HEK293T (cell line): ENCODE measurements at regions not wholly inside any gene's neighbourhood (a gene's known extent, or its start where the extent isn't known, plus 50 kb on each side); places are given as distances from the start of the nearest gene placed in this dataset.
"Not testable (repeated sequence)": the region's sequence is repeated elsewhere in the genome, so short reads cannot be mapped to it uniquely, and the experiment has no call there.

Source experiments
- CTCF ChIA-PET: fragments of 350-600 bp; formaldehyde crosslinking; extraction: SDS; loops from one replicate; lab custom pipeline; 2021; ENCODE audit warnings: antibody characterized with exemption, inconsistent platforms; lab: Yijun Ruan, JAX
- POLR2A ChIA-PET: fragments of 350-600 bp; formaldehyde crosslinking; extraction: SDS; loops from one replicate; lab custom pipeline; 2020; ENCODE audit warnings: antibody characterized with exemption, inconsistent platforms; lab: Yijun Ruan, JAX
- DNase-seq: peaks from one replicate; pipeline ENCODE4 v3.0.0; 2012; ENCODE audit warnings: mixed read lengths; ENCODE audit errors: extremely low spot score
- ARNT ChIP-seq: fragments of 450-650 bp; IDR thresholded peaks from 2 replicates; pipeline ENCODE4 v1.6.1; 2017; ENCODE audit warnings: mild to moderate bottlenecking
- BHLHE40 ChIP-seq: fragments of 450-650 bp; IDR thresholded peaks from 2 replicates; pipeline ENCODE4 v1.6.1; 2016; ENCODE audit warnings: mild to moderate bottlenecking, moderate library complexity, borderline replicate concordance
- CTBP1 ChIP-seq: fragments of 450-650 bp; IDR thresholded peaks from 2 replicates; pipeline ENCODE4 v1.6.1; 2016; ENCODE audit warnings: borderline replicate concordance
- ELF4 ChIP-seq: fragments of 450-650 bp; IDR thresholded peaks from 2 replicates; pipeline ENCODE4 v1.6.1; 2017; ENCODE audit warnings: antibody characterized with exemption
- FOXA1 ChIP-seq: fragments of 450-650 bp; IDR thresholded peaks from 2 replicates; pipeline ENCODE4 v1.6.1; 2016; ENCODE audit warnings: mild to moderate bottlenecking
- FOXK2 ChIP-seq: fragments of 450-650 bp; IDR thresholded peaks from 2 replicates; pipeline ENCODE4 v1.6.1; 2016; ENCODE audit warnings: mild to moderate bottlenecking
- FOXM1 ChIP-seq: fragments of 450-650 bp; IDR thresholded peaks from 2 replicates; pipeline ENCODE4 v1.6.1; 2017; ENCODE audit warnings: mild to moderate bottlenecking, borderline replicate concordance
- HDGF ChIP-seq: fragments of 450-650 bp; IDR thresholded peaks from 2 replicates; pipeline ENCODE4 v1.6.1; 2017; ENCODE audit warnings: antibody characterized with exemption, borderline replicate concordance
- L3MBTL2 ChIP-seq: fragments of 450-650 bp; conservative IDR thresholded peaks from 2 replicates; pipeline ENCODE4 v1.6.1; 2016; ENCODE audit warnings: mild to moderate bottlenecking
- LEF1 ChIP-seq: fragments of 450-650 bp; IDR thresholded peaks from 2 replicates; pipeline ENCODE4 v1.6.1; 2017; ENCODE audit warnings: mild to moderate bottlenecking, borderline replicate concordance
- NFRKB ChIP-seq: fragments of 450-650 bp; IDR thresholded peaks from 2 replicates; pipeline ENCODE4 v1.6.1; 2016; ENCODE audit warnings: mild to moderate bottlenecking, moderate library complexity
- SP1 ChIP-seq: fragments of 450-650 bp; IDR thresholded peaks from 2 replicates; pipeline ENCODE4 v1.6.1; 2017
- SUZ12 ChIP-seq: fragments of 450-650 bp; IDR thresholded peaks from 2 replicates; pipeline ENCODE4 v1.6.1; 2016; ENCODE audit warnings: mild to moderate bottlenecking
- TARDBP ChIP-seq: fragments of 450-650 bp; IDR thresholded peaks from 2 replicates; pipeline ENCODE4 v1.6.1; 2016
- ZNF384 ChIP-seq: fragments of 450-650 bp; IDR thresholded peaks from 2 replicates; pipeline ENCODE4 v1.6.1; 2016
- TF ChIP-seq, protein P1 (sequence below): fragments of 450-650 bp; IDR thresholded peaks from 2 replicates; pipeline ENCODE4 v1.6.1; 2016

DNA sequence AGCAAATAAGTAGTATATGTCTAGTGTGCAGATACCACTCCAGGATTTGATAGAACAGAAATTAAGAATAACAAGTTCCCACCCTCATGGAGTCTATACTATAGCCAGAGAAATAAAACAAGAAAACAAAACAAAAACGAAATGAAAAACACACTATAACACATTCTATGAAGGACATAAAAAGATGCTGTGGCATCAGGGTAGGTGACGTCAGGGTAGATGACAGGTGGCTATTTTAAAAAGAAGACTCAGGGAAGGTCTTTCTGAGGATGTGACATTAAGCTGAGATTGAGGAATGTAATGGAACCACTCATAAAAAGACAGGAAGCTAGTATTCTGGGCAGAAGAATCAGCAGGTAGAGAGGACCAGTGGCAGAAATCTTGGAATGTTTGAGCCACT, 469.6 kb downstream of the RAP2B start:
- no peak for TF ChIP-seq L3MBTL2
- no peak for TF ChIP-seq BHLHE40
- TF ChIP-seq SP1: no peak
- TF ChIP-seq FOXA1: no peak
- TF ChIP-seq HDGF: no peak
- no peak for TF ChIP-seq SUZ12
- no peak for TF ChIP-seq FOXM1
- no peak for TF ChIP-seq FOXK2
- no peak for TF ChIP-seq ELF4
- TF ChIP-seq, protein P1, sequence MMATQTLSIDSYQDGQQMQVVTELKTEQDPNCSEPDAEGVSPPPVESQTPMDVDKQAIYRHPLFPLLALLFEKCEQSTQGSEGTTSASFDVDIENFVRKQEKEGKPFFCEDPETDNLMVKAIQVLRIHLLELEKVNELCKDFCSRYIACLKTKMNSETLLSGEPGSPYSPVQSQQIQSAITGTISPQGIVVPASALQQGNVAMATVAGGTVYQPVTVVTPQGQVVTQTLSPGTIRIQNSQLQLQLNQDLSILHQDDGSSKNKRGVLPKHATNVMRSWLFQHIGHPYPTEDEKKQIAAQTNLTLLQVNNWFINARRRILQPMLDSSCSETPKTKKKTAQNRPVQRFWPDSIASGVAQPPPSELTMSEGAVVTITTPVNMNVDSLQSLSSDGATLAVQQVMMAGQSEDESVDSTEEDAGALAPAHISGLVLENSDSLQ: no peak
- no peak for TF ChIP-seq ARNT
- TF ChIP-seq ZNF384: no peak
- no peak for TF ChIP-seq NFRKB
- ChIA-PET POLR2A (no interaction called here), CTCF (no interaction called here)
- no peak for DNase-seq

DNA sequence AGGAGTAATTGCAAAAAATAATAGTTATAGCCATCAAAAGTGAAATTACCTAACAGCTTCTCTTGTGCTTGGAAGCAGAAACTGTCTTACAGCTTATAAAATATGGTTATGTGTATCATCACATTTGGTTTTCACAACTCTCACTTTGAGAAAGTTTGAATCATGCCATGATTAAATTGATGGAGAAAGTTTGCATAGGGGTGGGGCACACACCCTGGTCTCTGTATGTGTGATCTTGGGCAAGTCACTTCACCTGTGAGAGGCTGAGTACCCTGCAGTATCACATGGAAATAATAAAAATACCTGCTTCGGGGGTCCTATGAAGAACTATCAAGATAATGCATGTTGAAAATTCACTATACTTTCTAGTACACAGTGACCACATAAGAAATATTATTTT, 471.4 kb downstream of the RAP2B start:
- TF ChIP-seq CTBP1 (no peak), L3MBTL2 (no peak), ZNF384 (no peak), TARDBP (no peak), BHLHE40 (no peak), HDGF (no peak), ELF4 (no peak), FOXM1 (no peak), SP1 (no peak), NFRKB (no peak), LEF1 (no peak), FOXA1 (no peak), FOXK2 (no peak), SUZ12 (no peak), ARNT (no peak)
- TF ChIP-seq, protein P1: no peak

DNA sequence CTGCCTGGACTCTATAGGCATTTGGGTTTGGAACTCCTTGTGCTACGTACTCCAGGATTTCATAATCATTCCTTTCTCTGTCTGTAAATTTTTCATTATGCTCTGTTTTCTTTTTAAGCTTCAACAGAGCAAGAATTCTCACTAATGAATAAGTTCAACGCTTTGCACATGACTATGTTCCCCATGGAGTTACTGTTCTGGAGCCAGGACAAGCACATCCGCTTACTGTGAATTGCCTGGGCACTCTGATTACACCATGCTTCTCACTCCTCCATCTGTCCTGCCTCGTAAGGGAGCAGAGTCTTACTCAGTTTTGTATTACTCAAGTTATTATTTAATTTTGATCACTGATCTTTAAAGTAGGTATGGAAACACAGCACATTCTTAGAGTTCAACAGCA, 472.7 kb downstream of the RAP2B start:
- DNase-seq: no peak
- TF ChIP-seq SUZ12 (no peak), FOXM1 (no peak), ZNF384 (no peak), TARDBP (no peak), LEF1 (no peak), L3MBTL2 (no peak)
- TF ChIP-seq, protein P1: no peak
- POLR2A ChIA-PET: no interaction called here
- CTCF ChIA-PET: no interaction called here

More for the DNA sequence above, 471.4 kb downstream of the RAP2B start:
- POLR2A ChIA-PET: no interaction called here
- CTCF ChIA-PET: no interaction called here
- DNase-seq: no peak

DNA sequence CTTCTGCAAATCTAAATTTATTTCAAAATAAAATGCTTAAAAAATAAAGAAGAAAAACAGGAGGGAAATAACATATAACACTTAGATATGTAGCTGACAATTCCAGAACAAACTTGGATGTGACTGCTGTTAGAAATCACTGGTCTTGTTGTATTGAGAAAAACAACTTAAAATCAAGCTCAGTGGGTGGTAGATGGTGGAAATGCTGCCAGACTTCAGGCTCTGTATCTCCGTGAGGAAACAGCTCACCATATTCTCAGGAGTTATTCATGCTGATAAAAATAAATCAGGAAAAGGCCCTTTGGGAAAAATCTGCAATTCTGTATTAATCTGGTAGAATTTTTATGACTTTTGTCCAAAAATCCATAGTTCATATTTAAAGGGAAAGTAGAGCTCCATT, 477.6 kb downstream of the RAP2B start:
- CTCF ChIA-PET: no interaction called here
- TF ChIP-seq, protein P1: no peak
- TF ChIP-seq SP1 (no peak), FOXM1 (no peak), CTBP1 (no peak), HDGF (no peak), NFRKB (no peak), ARNT (no peak), LEF1 (no peak), ZNF384 (no peak), ELF4 (no peak), BHLHE40 (no peak), FOXA1 (no peak), TARDBP (no peak), FOXK2 (no peak), L3MBTL2 (no peak), SUZ12 (no peak)
- DNase-seq: no peak
- POLR2A ChIA-PET: no interaction called here

DNA sequence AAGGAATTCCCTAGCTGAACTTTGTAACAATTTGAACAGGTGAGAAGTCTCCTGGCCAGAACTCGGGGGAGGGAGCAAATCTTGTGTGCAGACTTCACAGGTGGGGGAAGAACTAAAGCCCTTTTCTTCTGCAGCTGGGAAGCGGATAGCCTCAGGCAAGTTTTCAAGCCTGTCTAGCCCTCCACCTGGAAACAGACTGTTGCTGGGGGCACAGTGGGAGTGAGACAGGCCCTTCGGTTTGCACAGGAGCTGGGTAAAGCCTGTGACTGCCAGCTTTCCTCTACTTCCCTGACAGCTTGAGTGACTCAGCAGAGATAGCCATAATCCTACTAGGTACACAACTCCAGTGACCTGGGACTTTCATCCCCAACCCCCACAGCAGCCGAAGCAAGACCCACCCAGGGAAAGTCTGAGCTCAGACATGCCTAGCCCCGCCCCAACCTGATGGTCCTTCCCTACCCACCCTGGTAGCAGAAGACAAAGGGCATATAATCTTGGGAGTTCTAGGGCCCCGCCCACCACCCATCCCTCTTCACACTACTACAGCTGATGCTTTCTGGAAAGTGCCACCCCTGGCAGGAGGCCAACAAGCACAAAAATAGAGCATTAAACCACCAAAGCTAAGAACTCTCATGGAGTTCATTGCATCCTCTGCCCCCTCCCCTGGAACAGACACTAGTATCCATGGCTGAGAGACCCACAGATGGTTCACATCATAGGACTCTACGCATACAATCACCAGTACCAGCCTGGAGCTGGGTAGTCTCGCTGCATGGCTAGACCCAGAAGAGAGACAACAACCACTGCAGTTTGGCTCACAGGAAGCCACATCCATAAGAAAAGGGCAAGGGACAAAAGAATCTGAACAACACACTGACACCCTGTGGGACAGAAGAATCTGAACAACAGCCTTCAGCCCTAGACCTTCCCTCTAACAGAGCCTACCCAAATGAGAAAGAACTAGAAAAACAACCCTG, 479.0 kb downstream of the RAP2B start:
- POLR2A ChIA-PET: no interaction called here
- CTCF ChIA-PET: interaction anchor here (0.6 to 0.7 kb wide), 2 partner anchors 323 to 514 kb away, joined by 3 read pairs; no protein-coding TSS in a partner anchor
- DNase-seq: no peak

DNA sequence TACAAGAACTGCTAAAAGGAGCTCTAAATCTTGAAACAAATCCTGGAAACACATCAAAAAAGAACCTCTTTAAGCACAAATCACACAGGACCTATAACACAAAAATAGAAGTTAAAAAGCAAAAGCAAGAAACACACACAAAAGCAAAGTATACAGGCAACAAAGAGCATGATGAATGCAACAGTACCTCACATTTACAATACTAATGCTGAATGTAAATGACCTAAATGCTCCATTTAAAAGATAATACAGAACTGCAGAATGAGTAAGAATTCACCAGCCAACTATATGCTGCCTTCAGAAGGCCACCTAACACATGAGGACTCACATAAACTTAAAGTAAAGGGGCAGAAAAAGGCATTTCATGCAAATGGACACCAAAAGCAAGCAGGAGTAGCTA, 478.6 kb upstream of the ARHGEF26 start:
- CTCF ChIA-PET, POLR2A ChIA-PET, DNase-seq: not testable (repeated sequence)

More for the DNA sequence above, 479.0 kb downstream of the RAP2B start:
- no peak for TF ChIP-seq TARDBP
- no peak for TF ChIP-seq CTBP1
- TF ChIP-seq SUZ12: no peak
- TF ChIP-seq FOXM1: no peak

DNA sequence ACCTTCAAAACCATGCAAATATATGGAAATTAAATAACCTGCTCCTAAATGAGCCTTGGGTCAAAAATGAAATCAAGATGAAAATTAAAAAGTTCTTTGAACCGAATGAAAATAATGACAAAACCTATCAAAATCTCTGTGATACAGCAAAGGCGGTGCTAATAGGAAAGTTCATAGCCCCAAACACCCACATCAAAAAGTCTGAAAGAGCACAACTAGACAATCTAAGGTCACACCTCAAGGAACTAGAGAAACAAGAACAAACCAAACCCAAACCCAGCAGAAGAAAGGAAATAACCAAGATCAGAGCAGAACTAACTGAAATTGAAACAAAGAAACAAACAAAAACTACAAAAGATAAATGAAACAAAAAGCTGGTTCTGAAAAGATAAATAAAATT, 477.7 kb upstream of the ARHGEF26 start:
- DNase-seq, CTCF ChIA-PET, POLR2A ChIA-PET: not testable (repeated sequence)
